Liver (tissue), 8 donors: ENCODE measurements at regions not wholly inside any gene's neighbourhood (a gene's known extent, or its start where the extent isn't known, plus 50 kb on each side); places are given as distances from the start of the nearest gene placed in this dataset.

Experiments
- DNase-seq: peaks from one replicate; pipeline ENCODE4 v3.0.0-alpha.2; 2017; ENCODE audit warnings: low spot score
- H3K27ac ChIP-seq, 2 donors: one replicate each; pipeline ENCODE4 v1.7.0; 2013; ENCODE audit warnings: inconsistent platforms in 2 of 2, low read length in 2 of 2, control low read depth in 1 of 2, low read depth in 1 of 2, mild to moderate bottlenecking in 1 of 2
- H3K27me3 ChIP-seq, 4 donors: one replicate each; pipeline versions ENCODE4 v1.6.1 to v1.7.0; 2013; ENCODE audit warnings: low read length in 3 of 4, inconsistent platforms in 1 of 4, mild to moderate bottlenecking in 1 of 4, moderate library complexity in 1 of 4; ENCODE audit not compliant: control insufficient read depth in 4 of 4, insufficient read depth in 4 of 4
- H3K36me3 ChIP-seq, 4 donors: one replicate each; pipeline versions ENCODE4 v1.6.1 to v1.7.0; 2013; ENCODE audit warnings: low read length in 3 of 4, mild to moderate bottlenecking in 3 of 4, low read depth in 1 of 4, moderate library complexity in 1 of 4; ENCODE audit not compliant: control insufficient read depth in 4 of 4, insufficient read depth in 3 of 4
- H3K4me1 ChIP-seq, 4 donors: one replicate each; pipeline versions ENCODE4 v1.6.1 to v1.7.0; 2013; ENCODE audit warnings: low read length in 3 of 4, mild to moderate bottlenecking in 3 of 4, moderate library complexity in 1 of 4; ENCODE audit not compliant: control insufficient read depth in 4 of 4, insufficient read depth in 4 of 4
- H3K4me3 ChIP-seq, 3 donors: one replicate each; pipeline versions ENCODE4 v1.6.1 to v1.7.0; 2013; ENCODE audit warnings: low read length in 3 of 3, control low read depth in 1 of 3, low read depth in 1 of 3, mild to moderate bottlenecking in 1 of 3
- H3K9ac ChIP-seq, 2 donors: one replicate each; pipeline ENCODE4 v1.7.0; 2013; ENCODE audit warnings: low read length in 2 of 2, mild to moderate bottlenecking in 2 of 2, moderate library complexity in 2 of 2, control low read depth in 1 of 2, low read depth in 1 of 2
- H3K9me3 ChIP-seq, 4 donors: one replicate each; pipeline versions ENCODE4 v1.6.1 to v1.7.0; 2013; ENCODE audit warnings: low read length in 3 of 4; ENCODE audit not compliant: control insufficient read depth in 4 of 4
- ATF3 ChIP-seq: IDR thresholded peaks from 2 replicates; pipeline ENCODE4 v1.6.1; 2016; ENCODE audit warnings: antibody characterized with exemption
- EGR1 ChIP-seq, 2 donors: IDR thresholded peaks; 2 replicates each; pipeline ENCODE4 v1.6.1; 2016 to 2018; ENCODE audit warnings: antibody characterized with exemption in 2 of 2, low read depth in 2 of 2
- FOXA1 ChIP-seq: IDR thresholded peaks from 2 replicates; pipeline ENCODE4 v1.6.1; 2016; ENCODE audit warnings: antibody characterized with exemption
- FOXA2 ChIP-seq: IDR thresholded peaks from 2 replicates; pipeline ENCODE4 v1.6.1; 2016; ENCODE audit warnings: antibody characterized with exemption
- HNF4G ChIP-seq: IDR thresholded peaks from 2 replicates; pipeline ENCODE4 v1.6.1; 2016; ENCODE audit warnings: antibody characterized with exemption
- JUND ChIP-seq, 2 donors: IDR thresholded peaks; 2 replicates each; pipeline ENCODE4 v1.6.1; 2016; ENCODE audit warnings: antibody characterized with exemption in 2 of 2
- NR2F2 ChIP-seq: IDR thresholded peaks from 2 replicates; pipeline ENCODE4 v1.6.1; 2016; ENCODE audit warnings: antibody characterized with exemption
- RAD21 ChIP-seq, 2 donors: IDR thresholded peaks; 2 replicates each; pipeline ENCODE4 v1.6.1; 2016; ENCODE audit warnings: antibody characterized with exemption in 2 of 2, mild to moderate bottlenecking in 2 of 2
- RXRA ChIP-seq, 2 donors: IDR thresholded peaks; 2 replicates each; pipeline ENCODE4 v1.6.1; 2017 to 2018; ENCODE audit warnings: antibody characterized with exemption in 2 of 2, mild to moderate bottlenecking in 1 of 2
- TAF1 ChIP-seq: conservative IDR thresholded peaks from 2 replicates; pipeline ENCODE4 v1.6.1; 2016; ENCODE audit warnings: antibody characterized with exemption, mild to moderate bottlenecking
- YY1 ChIP-seq: IDR thresholded peaks from 2 replicates; pipeline ENCODE4 v1.6.1; 2016; ENCODE audit warnings: antibody characterized with exemption, mild to moderate bottlenecking
- ZBTB33 ChIP-seq: IDR thresholded peaks from 2 replicates; pipeline ENCODE4 v1.6.1; 2016; ENCODE audit warnings: antibody characterized with exemption
- WGBS: extraction: QIAGEN DNeasy Blood & Tissue Kit; methylation state at CpG from one replicate; pipeline ENCODE4 v1.1.7; 2013; 5-methylcytosine and 5-hydroxymethylcytosine counted together
- TF ChIP-seq, protein P1 (sequence below): fragments of 150-350 bp; IDR thresholded peaks from 2 replicates; pipeline ENCODE4 v1.5.1; 2017; ENCODE audit warnings: improper control_type of control experiment, low read depth, low read length; ENCODE audit not compliant: missing input control
- TF ChIP-seq, protein P2 (sequence below): IDR thresholded peaks from 2 replicates; pipeline ENCODE4 v1.6.1; 2016; ENCODE audit warnings: antibody characterized with exemption
- TF ChIP-seq, protein P3 (sequence below): IDR thresholded peaks from 2 replicates; pipeline ENCODE4 v1.6.1; 2016; ENCODE audit warnings: antibody characterized with exemption, mild to moderate bottlenecking
- donor health status: healthy.
- donor health status: healthy.
- donor health status: healthy.
- donor health status: healthy.
- donor health status: healthy.

DNA sequence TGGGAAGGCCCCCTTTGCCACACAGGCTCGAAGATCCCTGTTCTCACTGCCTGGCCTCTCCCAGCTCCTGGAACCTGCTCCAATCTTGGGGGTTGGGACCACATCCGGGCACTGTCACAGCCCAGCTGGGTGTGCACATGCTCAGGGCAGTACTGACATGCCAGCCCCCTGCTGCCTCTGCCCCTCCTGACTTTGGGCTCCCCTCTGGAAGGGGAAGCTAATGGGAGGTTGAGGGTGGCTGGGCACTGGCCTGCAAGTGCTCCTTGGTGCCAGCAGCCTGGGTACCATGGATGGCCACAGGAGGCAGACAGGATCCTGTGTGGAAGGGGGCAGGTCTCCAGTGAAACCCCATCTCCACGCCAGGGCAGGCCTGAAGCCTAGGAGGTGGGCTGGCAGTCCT is 126.1 kb upstream of the NOL4 start (continued):
- TF ChIP-seq ZBTB33 (no peak), RAD21 (IDR thresholded peaks at IDR 0.05) (no peak)

DNA sequence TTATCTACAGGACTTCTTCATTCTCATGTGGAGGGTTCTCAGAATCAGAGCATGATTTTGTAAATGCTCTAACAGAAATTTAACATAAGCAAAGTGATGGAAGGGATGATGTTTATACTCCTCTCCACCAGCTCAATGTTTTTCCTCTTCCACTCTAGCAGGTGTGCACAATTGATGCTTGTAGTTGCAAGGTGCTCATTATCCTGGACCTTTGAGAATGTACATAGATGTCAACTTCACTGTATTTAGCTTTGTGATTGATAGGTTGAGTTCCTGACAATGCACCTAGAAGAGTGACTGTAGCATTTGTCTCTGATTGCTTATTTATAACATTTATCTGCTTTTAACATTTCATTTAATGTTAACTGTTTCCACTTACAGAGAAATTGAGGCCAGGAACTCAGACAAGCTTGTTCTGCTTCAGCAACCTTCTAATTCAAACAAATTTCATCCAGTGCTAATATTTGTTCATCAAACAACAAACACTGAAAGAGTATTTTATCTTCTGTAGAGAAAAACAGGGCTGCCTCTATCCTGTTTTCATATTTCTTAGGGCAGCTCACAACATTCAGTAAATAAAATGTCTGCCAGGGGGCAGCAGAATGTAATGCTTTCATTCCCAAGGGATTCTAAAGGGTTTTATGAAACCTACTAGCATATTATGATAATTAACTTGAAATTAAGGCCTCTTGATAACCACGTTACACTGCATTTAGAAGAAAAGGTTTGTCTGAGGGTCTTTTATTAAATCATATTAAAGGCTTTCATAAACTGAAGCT is 127.9 kb upstream of the NOL4 start:
- WGBS = 67% methylated on average over 1 of the region's 1 CpG
- no peaks in the 10 kb centered on the region for H3K9me3 ChIP-seq
- no peak overlapping the region for H3K9ac ChIP-seq
- H3K27ac ChIP-seq = no peak overlapping the region
- H3K4me3 ChIP-seq = no peak overlapping the region
- peaks cover 0 to 3% (median 0%) of the 10 kb centered on the region in 4 donors for H3K4me1 ChIP-seq
- TF ChIP-seq NR2F2 = no peak
- no peak for TF ChIP-seq HNF4G
- no peak for TF ChIP-seq FOXA1
- no peak for TF ChIP-seq FOXA2
- TF ChIP-seq RAD21 (IDR thresholded peaks at IDR 0.05) = peak; percentile 70 to 80
- TF ChIP-seq ZBTB33 = no peak
- no peak for TF ChIP-seq JUND (IDR thresholded peaks at IDR 0.05)
- TF ChIP-seq, protein P1, sequence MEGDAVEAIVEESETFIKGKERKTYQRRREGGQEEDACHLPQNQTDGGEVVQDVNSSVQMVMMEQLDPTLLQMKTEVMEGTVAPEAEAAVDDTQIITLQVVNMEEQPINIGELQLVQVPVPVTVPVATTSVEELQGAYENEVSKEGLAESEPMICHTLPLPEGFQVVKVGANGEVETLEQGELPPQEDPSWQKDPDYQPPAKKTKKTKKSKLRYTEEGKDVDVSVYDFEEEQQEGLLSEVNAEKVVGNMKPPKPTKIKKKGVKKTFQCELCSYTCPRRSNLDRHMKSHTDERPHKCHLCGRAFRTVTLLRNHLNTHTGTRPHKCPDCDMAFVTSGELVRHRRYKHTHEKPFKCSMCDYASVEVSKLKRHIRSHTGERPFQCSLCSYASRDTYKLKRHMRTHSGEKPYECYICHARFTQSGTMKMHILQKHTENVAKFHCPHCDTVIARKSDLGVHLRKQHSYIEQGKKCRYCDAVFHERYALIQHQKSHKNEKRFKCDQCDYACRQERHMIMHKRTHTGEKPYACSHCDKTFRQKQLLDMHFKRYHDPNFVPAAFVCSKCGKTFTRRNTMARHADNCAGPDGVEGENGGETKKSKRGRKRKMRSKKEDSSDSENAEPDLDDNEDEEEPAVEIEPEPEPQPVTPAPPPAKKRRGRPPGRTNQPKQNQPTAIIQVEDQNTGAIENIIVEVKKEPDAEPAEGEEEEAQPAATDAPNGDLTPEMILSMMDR = peak; percentile 37
- no peak for TF ChIP-seq EGR1 (IDR thresholded peaks at IDR 0.05; ENCODE audit: low read depth in 2 of 2)
- TF ChIP-seq ATF3 = no peak
- TF ChIP-seq, protein P2, sequence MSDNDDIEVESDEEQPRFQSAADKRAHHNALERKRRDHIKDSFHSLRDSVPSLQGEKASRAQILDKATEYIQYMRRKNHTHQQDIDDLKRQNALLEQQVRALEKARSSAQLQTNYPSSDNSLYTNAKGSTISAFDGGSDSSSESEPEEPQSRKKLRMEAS = no peak
- H3K36me3 ChIP-seq = no peaks in the 10 kb centered on the region
- peaks cover 0 to 2% (median 0%) of the 10 kb centered on the region in 4 donors for H3K27me3 ChIP-seq
- DNase-seq = no peak

DNA sequence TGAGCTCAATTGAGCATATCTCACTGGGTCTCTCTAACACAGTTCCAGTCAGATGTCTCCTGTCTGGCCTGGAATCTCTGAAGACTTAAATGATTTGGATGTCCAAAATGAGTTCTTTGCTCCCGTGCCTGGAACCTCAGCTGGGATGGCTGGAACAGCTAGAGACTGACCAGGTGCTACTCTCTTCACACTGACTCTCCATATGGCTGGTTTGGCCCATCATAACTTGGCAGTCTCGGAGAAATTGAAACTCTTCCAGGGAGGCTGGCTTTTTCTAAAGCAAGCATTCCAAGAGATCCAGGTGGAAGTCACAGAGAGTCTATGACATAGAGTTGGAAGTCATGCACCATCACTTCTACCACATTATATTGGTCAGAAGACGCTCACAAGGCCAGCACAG is 129.6 kb upstream of the NOL4 start:
- 93% methylated on average over 3 of the region's 3 CpGs for WGBS
- Histone ChIP-seq H3K9me3 (no peaks in the 10 kb centered on the region), H3K27ac (no peak overlapping the region), H3K4me1 (peaks cover 0 to 3% (median 0%) of the 10 kb centered on the region in 4 donors), H3K27me3 (peaks cover 0 to 2% (median 0%) of the 10 kb centered on the region in 4 donors), H3K4me3 (no peak overlapping the region), H3K9ac (no peak overlapping the region), H3K36me3 (no peaks in the 10 kb centered on the region)
- TF ChIP-seq HNF4G = no peak
- no peak for TF ChIP-seq RXRA (IDR thresholded peaks at IDR 0.05)
- TF ChIP-seq, protein P3, sequence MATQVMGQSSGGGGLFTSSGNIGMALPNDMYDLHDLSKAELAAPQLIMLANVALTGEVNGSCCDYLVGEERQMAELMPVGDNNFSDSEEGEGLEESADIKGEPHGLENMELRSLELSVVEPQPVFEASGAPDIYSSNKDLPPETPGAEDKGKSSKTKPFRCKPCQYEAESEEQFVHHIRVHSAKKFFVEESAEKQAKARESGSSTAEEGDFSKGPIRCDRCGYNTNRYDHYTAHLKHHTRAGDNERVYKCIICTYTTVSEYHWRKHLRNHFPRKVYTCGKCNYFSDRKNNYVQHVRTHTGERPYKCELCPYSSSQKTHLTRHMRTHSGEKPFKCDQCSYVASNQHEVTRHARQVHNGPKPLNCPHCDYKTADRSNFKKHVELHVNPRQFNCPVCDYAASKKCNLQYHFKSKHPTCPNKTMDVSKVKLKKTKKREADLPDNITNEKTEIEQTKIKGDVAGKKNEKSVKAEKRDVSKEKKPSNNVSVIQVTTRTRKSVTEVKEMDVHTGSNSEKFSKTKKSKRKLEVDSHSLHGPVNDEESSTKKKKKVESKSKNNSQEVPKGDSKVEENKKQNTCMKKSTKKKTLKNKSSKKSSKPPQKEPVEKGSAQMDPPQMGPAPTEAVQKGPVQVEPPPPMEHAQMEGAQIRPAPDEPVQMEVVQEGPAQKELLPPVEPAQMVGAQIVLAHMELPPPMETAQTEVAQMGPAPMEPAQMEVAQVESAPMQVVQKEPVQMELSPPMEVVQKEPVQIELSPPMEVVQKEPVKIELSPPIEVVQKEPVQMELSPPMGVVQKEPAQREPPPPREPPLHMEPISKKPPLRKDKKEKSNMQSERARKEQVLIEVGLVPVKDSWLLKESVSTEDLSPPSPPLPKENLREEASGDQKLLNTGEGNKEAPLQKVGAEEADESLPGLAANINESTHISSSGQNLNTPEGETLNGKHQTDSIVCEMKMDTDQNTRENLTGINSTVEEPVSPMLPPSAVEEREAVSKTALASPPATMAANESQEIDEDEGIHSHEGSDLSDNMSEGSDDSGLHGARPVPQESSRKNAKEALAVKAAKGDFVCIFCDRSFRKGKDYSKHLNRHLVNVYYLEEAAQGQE = no peak
- no peak for TF ChIP-seq JUND (IDR thresholded peaks at IDR 0.05)
- no peak for TF ChIP-seq RAD21 (IDR thresholded peaks at IDR 0.05)
- TF ChIP-seq, protein P1 = no peak
- TF ChIP-seq, protein P2 = no peak
- TF ChIP-seq FOXA2 = no peak
- no peak for TF ChIP-seq YY1
- TF ChIP-seq TAF1 = no peak
- DNase-seq = no peak
